ENCODE measurements at regions not wholly inside any gene's neighbourhood (a gene's known extent, or its start where the extent isn't known, plus 50 kb on each side); places are given as distances from the start of the nearest gene placed in this dataset.
A peak's percentile ranks its signal among the peaks of the same experiment; 100 is the strongest.

DNA sequence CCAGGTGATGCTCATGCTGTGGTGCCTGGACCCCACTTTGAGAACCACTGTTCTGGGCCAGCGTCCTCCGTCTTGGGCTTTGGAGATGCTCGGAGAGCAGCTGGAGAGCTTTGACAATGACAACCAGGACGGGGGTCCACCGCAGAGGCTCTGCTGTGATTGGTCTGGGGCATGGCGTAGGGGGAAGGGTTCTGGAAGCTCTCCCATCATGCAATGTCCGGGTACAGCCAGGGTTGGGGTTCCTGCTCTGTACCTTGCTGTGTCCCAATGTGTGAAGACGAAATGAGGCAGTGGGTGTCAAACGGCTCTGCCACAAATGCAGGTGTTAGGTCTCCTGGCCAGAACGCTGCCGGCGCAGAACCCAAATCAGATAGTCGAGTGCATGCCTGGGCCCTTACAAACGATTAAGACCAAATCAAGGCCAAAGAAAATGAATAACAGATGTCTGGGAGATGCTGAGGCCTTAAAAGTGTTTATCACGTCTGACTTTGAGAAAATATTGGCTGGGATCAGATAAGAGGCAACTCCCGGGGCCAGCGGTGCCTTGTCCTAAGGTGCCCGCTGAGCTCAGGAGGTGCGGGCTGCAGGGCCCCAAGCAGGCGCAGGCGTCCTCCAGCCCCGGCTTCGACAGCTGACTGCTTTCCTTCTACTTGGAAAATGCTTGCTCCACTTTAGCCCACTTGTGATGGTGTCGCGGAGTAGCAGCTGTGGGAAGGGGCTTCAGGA lies 117.2 kb downstream of the VAPA start:
- Histone ChIP-seq H3K9me3 (no peaks in the 10 kb centered on the region), H3K36me3 (no peaks in the 10 kb centered on the region), H3K4me3 (no peak overlapping the region), H3K27me3 (no peaks in the 10 kb centered on the region), H3K27ac (no peak overlapping the region), H3K4me1 (no peaks in the 10 kb centered on the region)
- no peak for TF ChIP-seq POLR2A (IDR thresholded peaks at IDR 0.05)
- TF ChIP-seq, protein P1, sequence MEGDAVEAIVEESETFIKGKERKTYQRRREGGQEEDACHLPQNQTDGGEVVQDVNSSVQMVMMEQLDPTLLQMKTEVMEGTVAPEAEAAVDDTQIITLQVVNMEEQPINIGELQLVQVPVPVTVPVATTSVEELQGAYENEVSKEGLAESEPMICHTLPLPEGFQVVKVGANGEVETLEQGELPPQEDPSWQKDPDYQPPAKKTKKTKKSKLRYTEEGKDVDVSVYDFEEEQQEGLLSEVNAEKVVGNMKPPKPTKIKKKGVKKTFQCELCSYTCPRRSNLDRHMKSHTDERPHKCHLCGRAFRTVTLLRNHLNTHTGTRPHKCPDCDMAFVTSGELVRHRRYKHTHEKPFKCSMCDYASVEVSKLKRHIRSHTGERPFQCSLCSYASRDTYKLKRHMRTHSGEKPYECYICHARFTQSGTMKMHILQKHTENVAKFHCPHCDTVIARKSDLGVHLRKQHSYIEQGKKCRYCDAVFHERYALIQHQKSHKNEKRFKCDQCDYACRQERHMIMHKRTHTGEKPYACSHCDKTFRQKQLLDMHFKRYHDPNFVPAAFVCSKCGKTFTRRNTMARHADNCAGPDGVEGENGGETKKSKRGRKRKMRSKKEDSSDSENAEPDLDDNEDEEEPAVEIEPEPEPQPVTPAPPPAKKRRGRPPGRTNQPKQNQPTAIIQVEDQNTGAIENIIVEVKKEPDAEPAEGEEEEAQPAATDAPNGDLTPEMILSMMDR (IDR thresholded peaks at IDR 0.05): no peak
- DNase-seq: no peak

DNA sequence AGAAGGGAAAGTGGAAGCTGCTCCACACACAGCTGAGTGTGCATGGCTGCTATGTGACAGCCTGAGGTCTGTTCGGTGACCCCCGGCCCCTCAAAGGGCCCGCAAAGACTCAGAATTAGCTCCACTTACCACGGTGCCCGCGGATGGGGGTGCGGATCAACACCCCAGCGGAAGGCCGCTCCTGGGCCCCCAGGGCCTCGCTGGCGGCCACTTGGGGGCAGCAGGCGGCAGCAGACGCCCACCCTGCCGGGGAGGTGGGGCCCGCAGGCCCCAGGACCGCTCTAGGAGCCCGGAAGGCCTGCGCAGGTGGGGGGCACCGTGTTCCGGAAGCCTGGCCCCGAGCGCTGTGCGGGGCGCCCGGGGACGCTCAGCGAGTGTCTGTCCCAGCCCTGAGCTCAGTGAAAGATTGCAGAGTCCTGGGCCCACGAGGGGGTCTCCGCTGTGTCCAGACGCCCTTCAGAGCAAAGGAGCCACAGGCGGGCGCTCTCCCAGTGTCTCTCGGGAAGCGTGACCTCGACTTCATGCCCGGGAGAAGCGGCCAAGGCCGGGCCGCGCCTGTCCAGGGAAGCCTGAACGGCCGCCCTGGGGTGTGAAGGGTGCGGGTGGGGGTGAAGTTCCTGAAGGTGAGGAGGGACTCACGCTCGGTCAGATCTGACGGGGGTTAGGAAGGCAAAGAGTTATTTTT lies 118.7 kb downstream of the VAPA start:
- no peaks in the 10 kb centered on the region for H3K4me1 ChIP-seq
- H3K4me3 ChIP-seq: peak overlapping the region in 3 of 4 donors; percentile 13 to 41 (median 26)
- no peak for TF ChIP-seq POLR2A (IDR thresholded peaks at IDR 0.05)
- TF ChIP-seq, protein P1 (IDR thresholded peaks at IDR 0.05): peak in 3 of 6 experiments; percentile 11 to 25 (median 15)
- no peaks in the 10 kb centered on the region for H3K27me3 ChIP-seq
- no peaks in the 10 kb centered on the region for H3K9me3 ChIP-seq
- peak overlapping the region in 1 of 4 donors; percentile 17 for H3K27ac ChIP-seq
- no peaks in the 10 kb centered on the region for H3K36me3 ChIP-seq
- DNase-seq: peak in 1 of 3 donors; percentile 22

DNA sequence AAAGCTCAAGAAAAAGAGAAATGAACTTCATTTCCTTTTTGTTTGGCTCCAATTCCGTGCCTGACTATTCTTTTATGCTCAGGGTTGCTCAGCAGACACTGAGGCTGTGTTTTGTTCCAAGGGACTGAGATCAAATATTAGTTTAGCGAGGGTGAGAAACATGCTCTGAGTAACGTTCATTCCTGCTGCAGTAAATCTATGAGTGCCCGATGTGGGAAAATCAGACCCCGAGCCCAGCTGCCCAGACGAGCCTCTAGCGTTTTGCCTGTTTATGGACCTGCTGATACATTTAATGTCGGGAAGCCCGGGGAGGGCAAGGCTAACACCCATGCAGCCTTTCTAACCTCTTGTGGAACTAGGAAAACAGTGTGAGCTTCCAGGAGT lies 119.2 kb downstream of the VAPA start:
- Histone ChIP-seq H3K4me1 (no peaks in the 10 kb centered on the region), H3K4me3 (peak overlapping the region in 1 of 4 donors; percentile 13), H3K27me3 (no peaks in the 10 kb centered on the region), H3K27ac (peak overlapping the region in 1 of 4 donors; percentile 17), H3K36me3 (no peaks in the 10 kb centered on the region), H3K9me3 (no peaks in the 10 kb centered on the region)
- no peak for TF ChIP-seq POLR2A (IDR thresholded peaks at IDR 0.05)
- TF ChIP-seq, protein P1 (IDR thresholded peaks at IDR 0.05): no peak
- DNase-seq: no peak

DNA sequence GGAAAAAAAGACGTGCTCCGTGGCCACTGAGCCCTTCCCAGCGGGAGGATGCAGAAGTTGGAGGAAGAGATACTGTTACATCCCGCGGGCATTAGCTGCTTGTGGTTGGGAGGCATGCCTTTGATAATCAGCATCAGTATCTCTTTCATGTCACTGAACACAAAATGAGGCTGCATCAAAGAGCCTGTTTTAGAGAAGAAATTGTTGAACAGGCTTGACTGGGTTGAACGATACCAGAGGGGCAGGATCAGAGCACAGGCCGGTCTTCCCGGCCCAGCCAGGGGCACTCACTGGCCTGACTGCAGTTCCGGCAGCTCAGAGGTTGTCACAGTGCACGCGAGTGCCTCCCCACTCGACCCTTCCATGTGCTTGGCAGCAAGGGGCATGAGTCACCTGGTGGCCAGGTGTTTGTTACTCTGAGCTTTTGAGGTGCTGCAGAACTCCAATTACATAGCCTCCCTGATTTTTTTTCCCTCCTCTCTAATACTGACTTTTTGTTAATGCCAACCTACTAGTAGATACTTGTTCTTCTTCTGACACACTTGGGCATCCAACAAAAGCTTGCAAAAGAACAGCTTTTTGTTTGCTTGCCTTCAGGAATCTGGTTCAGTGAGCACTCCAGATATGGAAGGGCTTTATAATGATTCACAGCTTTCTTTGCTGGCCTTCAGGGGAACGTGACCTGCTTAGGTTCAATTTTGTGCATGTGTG lies 121.6 kb downstream of the VAPA start:
- Histone ChIP-seq H3K4me3 (no peak overlapping the region), H3K27ac (peak overlapping the region in 1 of 4 donors; percentile 5), H3K36me3 (no peaks in the 10 kb centered on the region), H3K27me3 (no peaks in the 10 kb centered on the region), H3K4me1 (no peaks in the 10 kb centered on the region), H3K9me3 (no peaks in the 10 kb centered on the region)
- no peak for TF ChIP-seq POLR2A (IDR thresholded peaks at IDR 0.05)
- TF ChIP-seq, protein P1 (IDR thresholded peaks at IDR 0.05): no peak
- DNase-seq: no peak

DNA sequence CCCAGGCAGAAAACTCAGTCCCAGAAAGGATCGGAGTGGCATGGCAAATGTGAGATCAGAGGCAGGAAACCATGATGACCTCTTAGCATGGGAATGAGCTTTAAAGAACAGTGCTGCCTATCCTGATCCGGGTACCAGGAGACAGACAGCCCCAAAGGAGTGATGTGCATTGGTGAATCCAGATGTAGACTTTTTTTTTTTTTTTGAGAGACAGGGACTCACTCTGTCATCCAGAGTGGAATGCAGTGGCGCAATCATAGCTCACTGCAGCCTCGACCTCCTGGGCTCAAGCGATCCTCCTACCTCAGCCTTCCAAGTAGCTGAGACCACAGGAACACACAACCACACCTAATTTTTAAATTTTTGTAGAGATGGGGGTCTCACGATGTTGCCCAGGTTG lies 122.7 kb downstream of the VAPA start:
- Histone ChIP-seq H3K36me3 (no peaks in the 10 kb centered on the region), H3K9me3 (no peaks in the 10 kb centered on the region), H3K27ac (peak overlapping the region in 1 of 4 donors; percentile 5), H3K27me3 (no peaks in the 10 kb centered on the region), H3K4me1 (no peaks in the 10 kb centered on the region), H3K4me3 (no peak overlapping the region)
- DNase-seq: no peak
- TF ChIP-seq, protein P1 (IDR thresholded peaks at IDR 0.05): no peak
- TF ChIP-seq POLR2A (IDR thresholded peaks at IDR 0.05): no peak
